A549 (cell line): ENCODE measurements at regions not wholly inside any gene's neighbourhood (a gene's known extent, or its start where the extent isn't known, plus 50 kb on each side); places are given as distances from the start of the nearest gene placed in this dataset.

Source experiments
- ATAC-seq, 2 experiments: fragments of 200-7000 bp in 1 of 2; fragments of >200 bp in 1 of 2; cut with Nextera tagmentation in 1 of 2; cut with Tn5 transposase in 1 of 2; 3 replicates each; pipeline versions ENCODE4 v1.8.0 to v1.9.1; 2018 to 2020; ENCODE audit warnings: mild to moderate bottlenecking in 1 of 2, moderate library complexity in 1 of 2
- CTCF ChIA-PET: fragments of 300-600 bp; sonication (Branson Sonifier 250); formaldehyde crosslinking; extraction: SDS; loops from one replicate; lab custom pipeline; 2021; ENCODE audit warnings: antibody characterized with exemption, inconsistent platforms; lab: Yijun Ruan, JAX
- POLR2A ChIA-PET: fragments of 350-600 bp; formaldehyde crosslinking; extraction: SDS; loops from one replicate; lab custom pipeline; 2021; ENCODE audit warnings: antibody characterized with exemption, inconsistent platforms; lab: Yijun Ruan, JAX
- DNase-seq, 2 experiments: peaks; one replicate each; pipeline versions ENCODE4 v3.0.0 to v3.0.0-alpha.2; 2011 to 2016; ENCODE audit warnings: low read depth in 1 of 2, low spot score in 1 of 2
- FAIRE-seq: peaks from 2 replicates; lab custom pipeline; 2011; peaks lifted over from hg19 to GRCh38; lab: Jason Lieb, UNC
- H3K27ac ChIP-seq, 2 experiments: fragments of >200 bp; sonication (Bioruptor Twin); formaldehyde crosslinking; 3 replicates each; pipeline ENCODE4 v1.5.1; 2016 to 2017
- H3K4me1 ChIP-seq: fragments of >200 bp; sonication (Bioruptor Twin); formaldehyde crosslinking; 3 replicates; pipeline ENCODE4 v1.6.1; 2016
- H3K4me2 ChIP-seq: fragments of >200 bp; sonication (Bioruptor Twin); formaldehyde crosslinking; 3 replicates; pipeline ENCODE4 v1.6.1; 2016
- H3K4me3 ChIP-seq: fragments of >200 bp; sonication (Bioruptor Twin); formaldehyde crosslinking; 3 replicates; pipeline ENCODE4 v1.5.1; 2016
- H3K9me3 ChIP-seq: fragments of >200 bp; sonication (Bioruptor Twin); formaldehyde crosslinking; 3 replicates; pipeline ENCODE4 v1.6.1; 2016
- CBX2 ChIP-seq: fragments of 200-600 bp; sonication (generic); IDR thresholded peaks from 2 replicates; pipeline ENCODE4 v1.6.1; 2016; ENCODE audit warnings: low read depth, mild to moderate bottlenecking, borderline replicate concordance
- CBX8 ChIP-seq: fragments of 200-600 bp; sonication (generic); IDR thresholded peaks from 2 replicates; pipeline ENCODE4 v1.6.1; 2016
- CHD4 ChIP-seq: fragments of 200-600 bp; sonication (generic); IDR thresholded peaks from 2 replicates; pipeline ENCODE4 v1.6.1; 2016; ENCODE audit warnings: antibody characterized with exemption, mild to moderate bottlenecking, borderline replicate concordance
- EHF ChIP-seq: fragments of 250-450 bp; sonication (Bioruptor Pico); IDR thresholded peaks from 2 replicates; pipeline ENCODE4 v1.5.0; 2020; ENCODE audit warnings: mild to moderate bottlenecking
- FOSB ChIP-seq: fragments of 250-450 bp; sonication (Bioruptor Pico); IDR thresholded peaks from 2 replicates; pipeline ENCODE4 v1.5.0; 2020; ENCODE audit warnings: mild to moderate bottlenecking, moderate library complexity
- FOSL2 ChIP-seq, 2 experiments: fragments of 450-650 bp in 1 of 2; fragments of >200 bp in 1 of 2; sonication (Bioruptor Twin) in 1 of 2; formaldehyde crosslinking; IDR thresholded peaks; 2 replicates each; pipeline versions ENCODE4 v1.5.0 to v1.6.1; 2016 to 2020; ENCODE audit warnings: mild to moderate bottlenecking in 1 of 2, moderate library complexity in 1 of 2
- GATA3 ChIP-seq: IDR thresholded peaks from 2 replicates; pipeline ENCODE4 v1.6.1; 2012; ENCODE audit warnings: borderline replicate concordance
- HEYL ChIP-seq: fragments of 250-450 bp; sonication (Bioruptor Pico); IDR thresholded peaks from 2 replicates; pipeline ENCODE4 v1.8.0; 2021; ENCODE audit warnings: mild to moderate bottlenecking, moderate library complexity
- HOXB5 ChIP-seq: fragments of 250-450 bp; sonication (Bioruptor Pico); IDR thresholded peaks from 2 replicates; pipeline ENCODE4 v1.5.0; 2020; ENCODE audit warnings: mild to moderate bottlenecking, moderate library complexity
- JUN ChIP-seq, 2 experiments: fragments of >200 bp; sonication (Bioruptor Twin); formaldehyde crosslinking; IDR thresholded peaks; 2 replicates in 1 of 2; 3 replicates in 1 of 2; pipeline ENCODE4 v1.6.1; 2016 to 2017
- JUNB ChIP-seq: fragments of >200 bp; sonication (Bioruptor Twin); formaldehyde crosslinking; IDR thresholded peaks from 2 replicates; pipeline ENCODE4 v1.6.1; 2016
- KDM1A ChIP-seq: fragments of 200-600 bp; sonication (generic); IDR thresholded peaks from 2 replicates; pipeline ENCODE4 v1.6.1; 2016; ENCODE audit warnings: low read depth, mild to moderate bottlenecking
- KDM5A ChIP-seq: fragments of 200-600 bp; sonication (generic); IDR thresholded peaks from 2 replicates; pipeline ENCODE4 v1.6.1; 2016; ENCODE audit warnings: antibody characterized with exemption, mild to moderate bottlenecking
- MAFK ChIP-seq: fragments of 450-650 bp; IDR thresholded peaks from 2 replicates; pipeline ENCODE4 v1.6.1; 2014; ENCODE audit not compliant: partially characterized antibody
- MYC ChIP-seq: IDR thresholded peaks from 2 replicates; pipeline ENCODE4 v1.6.1; 2012; ENCODE audit warnings: mild to moderate bottlenecking, inconsistent platforms, low read length, improper control_type of control experiment, borderline replicate concordance
- NFE2L2 ChIP-seq: fragments of 150-350 bp; conservative IDR thresholded peaks from 2 replicates; pipeline ENCODE4 v1.6.1; 2014; ENCODE audit warnings: low read length
- NR3C1 ChIP-seq: fragments of >200 bp; sonication (Bioruptor Twin); formaldehyde crosslinking; IDR thresholded peaks from 3 replicates; pipeline ENCODE4 v1.6.1; 2017
- POLR2AphosphoS2 ChIP-seq: conservative IDR thresholded peaks from 2 replicates; pipeline ENCODE4 v1.6.1; 2012; ENCODE audit warnings: low read length, improper control_type of control experiment, inconsistent platforms
- RAD21 ChIP-seq, 2 experiments: fragments of >200 bp in 1 of 2; sonication (Bioruptor Twin) in 1 of 2; formaldehyde crosslinking in 1 of 2; IDR thresholded peaks in 1 of 2; conservative IDR thresholded peaks in 1 of 2; 2 replicates in 1 of 2; 3 replicates in 1 of 2; pipeline ENCODE4 v1.6.1; 2012 to 2018; ENCODE audit warnings: inconsistent platforms in 1 of 2
- RCOR1 ChIP-seq: fragments of 150-350 bp; IDR thresholded peaks from 2 replicates; pipeline ENCODE4 v1.6.1; 2014; ENCODE audit warnings: antibody characterized with exemption, low read length, low read depth
- RFX5 ChIP-seq: fragments of 450-650 bp; IDR thresholded peaks from 2 replicates; pipeline ENCODE4 v1.7.1; 2014; ENCODE audit warnings: antibody characterized with exemption, mild to moderate bottlenecking, moderate library complexity
- SREBF2 ChIP-seq: fragments of 450-650 bp; IDR thresholded peaks from 2 replicates; pipeline ENCODE4 v1.6.1; 2014; ENCODE audit warnings: mild to moderate bottlenecking, moderate library complexity
- TFCP2L1 ChIP-seq: fragments of 250-450 bp; sonication (Bioruptor Pico); IDR thresholded peaks from 2 replicates; pipeline ENCODE4 v1.5.0; 2021; ENCODE audit warnings: mild to moderate bottlenecking
- TP53 ChIP-seq: fragments of 250-450 bp; sonication (Bioruptor Pico); IDR thresholded peaks from 2 replicates; pipeline ENCODE4 v1.5.0; 2021; ENCODE audit warnings: mild to moderate bottlenecking, moderate library complexity
- ZC3H11A ChIP-seq: fragments of 450-650 bp; IDR thresholded peaks from 2 replicates; pipeline ENCODE4 v1.6.1; 2014; ENCODE audit warnings: antibody characterized with exemption, mild to moderate bottlenecking
- ZSCAN20 ChIP-seq: fragments of 250-450 bp; sonication (Bioruptor Pico); IDR thresholded peaks from 2 replicates; pipeline ENCODE4 v1.8.0; 2022; ENCODE audit warnings: mild to moderate bottlenecking, moderate library complexity
- WGBS: methylation state at CpG from one replicate; pipeline ENCODE4 v1.1.6; 2017; ENCODE audit errors: missing lambda C conversion rate; 5-methylcytosine and 5-hydroxymethylcytosine counted together
- TF ChIP-seq, protein P1 (sequence below): fragments of 150-350 bp; IDR thresholded peaks from 2 replicates; pipeline ENCODE4 v1.6.1; 2014; ENCODE audit warnings: low read depth, mild to moderate bottlenecking, low read length
- TF ChIP-seq, protein P2 (sequence below): fragments of >200 bp; sonication (Bioruptor Twin); formaldehyde crosslinking; IDR thresholded peaks from 3 replicates; pipeline ENCODE4 v1.6.1; 2016
- TF ChIP-seq, protein P3 (sequence below): IDR thresholded peaks from 2 replicates; pipeline ENCODE4 v1.6.1; 2012
- TF ChIP-seq, protein P4 (sequence below): fragments of 250-450 bp; sonication (Bioruptor Pico); IDR thresholded peaks from 2 replicates; pipeline ENCODE4 v1.5.0; 2021; ENCODE audit warnings: mild to moderate bottlenecking, moderate library complexity, borderline replicate concordance
- TF ChIP-seq, protein P5 (sequence below): fragments of >200 bp; sonication (Bioruptor Twin); formaldehyde crosslinking; IDR thresholded peaks from 3 replicates; pipeline ENCODE4 v1.5.1; 2016

DNA sequence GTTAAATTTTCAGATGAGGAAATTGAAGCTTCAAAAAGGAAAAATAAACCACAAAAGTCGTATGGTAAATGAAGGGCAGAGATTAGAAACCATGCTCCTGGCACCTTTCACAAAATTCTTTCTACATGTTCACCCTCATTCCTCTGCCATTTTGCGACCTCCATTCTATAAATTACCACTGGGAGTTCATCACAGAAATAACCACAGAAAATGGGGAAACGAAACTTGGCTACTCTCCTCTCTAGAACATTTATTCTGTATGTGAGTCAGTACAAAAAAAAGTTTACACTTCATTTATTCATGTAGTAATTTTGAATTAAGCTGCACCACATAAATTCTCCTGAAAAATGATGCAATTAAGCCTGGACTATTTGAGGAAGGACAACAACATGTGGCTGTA, 320.9 kb upstream of the C1orf87 start:
- 1% methylated on average over 3 of the region's 3 CpGs for WGBS
- POLR2A ChIA-PET, result no interaction called here
- DNase-seq (no peak), ATAC-seq (no peak), FAIRE-seq (no peak)
- Histone ChIP-seq H3K9me3 (no peaks in the 10 kb centered on the region), H3K4me1 (no peaks in the 10 kb centered on the region), H3K4me3 (no peak overlapping the region), H3K4me2 (no peak overlapping the region), H3K27ac (no peak overlapping the region)
- TF ChIP-seq, protein P1, sequence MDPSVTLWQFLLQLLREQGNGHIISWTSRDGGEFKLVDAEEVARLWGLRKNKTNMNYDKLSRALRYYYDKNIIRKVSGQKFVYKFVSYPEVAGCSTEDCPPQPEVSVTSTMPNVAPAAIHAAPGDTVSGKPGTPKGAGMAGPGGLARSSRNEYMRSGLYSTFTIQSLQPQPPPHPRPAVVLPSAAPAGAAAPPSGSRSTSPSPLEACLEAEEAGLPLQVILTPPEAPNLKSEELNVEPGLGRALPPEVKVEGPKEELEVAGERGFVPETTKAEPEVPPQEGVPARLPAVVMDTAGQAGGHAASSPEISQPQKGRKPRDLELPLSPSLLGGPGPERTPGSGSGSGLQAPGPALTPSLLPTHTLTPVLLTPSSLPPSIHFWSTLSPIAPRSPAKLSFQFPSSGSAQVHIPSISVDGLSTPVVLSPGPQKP, result no peak
- TF ChIP-seq HEYL, result no peak
- no peak for TF ChIP-seq JUNB
- TF ChIP-seq TFCP2L1 (CRISPR knock-in tag), result no peak
- TF ChIP-seq JUN (IDR thresholded peaks at IDR 0.05), result no peak
- TF ChIP-seq SREBF2, result no peak
- no peak for TF ChIP-seq FOSB (CRISPR knock-in tag)
- no peak for TF ChIP-seq MYC
- TF ChIP-seq NR3C1, result no peak
- no peak for TF ChIP-seq CBX8
- TF ChIP-seq, protein P2, sequence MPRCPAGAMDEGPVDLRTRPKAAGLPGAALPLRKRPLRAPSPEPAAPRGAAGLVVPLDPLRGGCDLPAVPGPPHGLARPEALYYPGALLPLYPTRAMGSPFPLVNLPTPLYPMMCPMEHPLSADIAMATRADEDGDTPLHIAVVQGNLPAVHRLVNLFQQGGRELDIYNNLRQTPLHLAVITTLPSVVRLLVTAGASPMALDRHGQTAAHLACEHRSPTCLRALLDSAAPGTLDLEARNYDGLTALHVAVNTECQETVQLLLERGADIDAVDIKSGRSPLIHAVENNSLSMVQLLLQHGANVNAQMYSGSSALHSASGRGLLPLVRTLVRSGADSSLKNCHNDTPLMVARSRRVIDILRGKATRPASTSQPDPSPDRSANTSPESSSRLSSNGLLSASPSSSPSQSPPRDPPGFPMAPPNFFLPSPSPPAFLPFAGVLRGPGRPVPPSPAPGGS, result no peak
- TF ChIP-seq, protein P3, sequence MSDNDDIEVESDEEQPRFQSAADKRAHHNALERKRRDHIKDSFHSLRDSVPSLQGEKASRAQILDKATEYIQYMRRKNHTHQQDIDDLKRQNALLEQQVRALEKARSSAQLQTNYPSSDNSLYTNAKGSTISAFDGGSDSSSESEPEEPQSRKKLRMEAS, result no peak
- TF ChIP-seq RAD21 (conservative IDR thresholded peaks at IDR 0.05 in 1 of 2, IDR thresholded peaks at IDR 0.05 in 1 of 2), result no peak
- no peak for TF ChIP-seq KDM1A
- no peak for TF ChIP-seq TP53 (CRISPR knock-in tag)
- TF ChIP-seq MAFK, result no peak
- CTCF ChIA-PET, result no interaction called here

DNA sequence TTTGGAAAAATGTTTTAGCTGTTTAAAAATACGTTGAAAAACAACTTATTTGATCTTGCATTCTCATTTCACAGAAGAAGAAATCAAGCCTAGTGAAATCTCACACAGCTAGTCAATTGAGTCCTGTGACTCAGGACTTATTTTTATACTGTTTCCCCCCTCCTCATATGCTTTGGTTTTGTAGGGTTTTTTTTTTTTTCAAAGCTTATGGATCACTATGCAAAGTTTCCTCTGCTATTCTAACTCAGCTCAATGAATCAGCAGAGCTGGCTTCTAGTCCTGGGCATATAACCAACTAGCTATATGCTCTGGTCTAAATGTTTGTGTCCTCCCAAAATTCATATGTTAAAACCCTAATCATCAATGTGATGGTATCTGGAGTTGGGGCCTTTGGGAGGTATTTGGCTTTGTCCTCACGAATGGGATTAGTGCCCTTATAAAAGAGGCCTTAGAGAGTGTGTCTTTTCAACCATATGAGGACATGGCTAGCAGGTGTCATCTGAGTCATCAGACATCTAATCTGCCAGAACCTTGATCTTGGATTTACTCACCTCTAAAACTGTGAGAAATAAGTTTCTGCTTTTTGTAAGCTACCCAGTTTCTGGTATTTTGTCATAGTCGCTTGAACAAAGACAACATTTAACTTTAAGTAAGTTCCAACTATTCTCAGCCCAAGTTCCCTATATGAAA, 317.2 kb upstream of the C1orf87 start:
- Histone ChIP-seq H3K27ac (no peak overlapping the region), H3K4me2 (no peak overlapping the region), H3K9me3 (no peaks in the 10 kb centered on the region), H3K4me3 (no peak overlapping the region), H3K4me1 (no peaks in the 10 kb centered on the region)
- TF ChIP-seq ZC3H11A (no peak), KDM5A (no peak), NR3C1 (no peak), RFX5 (no peak), CHD4 (no peak), JUN (IDR thresholded peaks at IDR 0.05) (no peak), GATA3 (no peak), EHF (CRISPR knock-in tag) (no peak), NFE2L2 (no peak), SREBF2 (no peak), JUNB (no peak), ZSCAN20 (CRISPR knock-in tag) (no peak), CBX2 (no peak), RCOR1 (no peak), FOSL2 (IDR thresholded peaks at IDR 0.05) (no peak), FOSL2 (CRISPR knock-in tag; IDR thresholded peaks at IDR 0.05) (no peak), TP53 (CRISPR knock-in tag) (no peak), HOXB5 (CRISPR knock-in tag) (no peak), POLR2AphosphoS2 (no peak)
- TF ChIP-seq, protein P4, sequence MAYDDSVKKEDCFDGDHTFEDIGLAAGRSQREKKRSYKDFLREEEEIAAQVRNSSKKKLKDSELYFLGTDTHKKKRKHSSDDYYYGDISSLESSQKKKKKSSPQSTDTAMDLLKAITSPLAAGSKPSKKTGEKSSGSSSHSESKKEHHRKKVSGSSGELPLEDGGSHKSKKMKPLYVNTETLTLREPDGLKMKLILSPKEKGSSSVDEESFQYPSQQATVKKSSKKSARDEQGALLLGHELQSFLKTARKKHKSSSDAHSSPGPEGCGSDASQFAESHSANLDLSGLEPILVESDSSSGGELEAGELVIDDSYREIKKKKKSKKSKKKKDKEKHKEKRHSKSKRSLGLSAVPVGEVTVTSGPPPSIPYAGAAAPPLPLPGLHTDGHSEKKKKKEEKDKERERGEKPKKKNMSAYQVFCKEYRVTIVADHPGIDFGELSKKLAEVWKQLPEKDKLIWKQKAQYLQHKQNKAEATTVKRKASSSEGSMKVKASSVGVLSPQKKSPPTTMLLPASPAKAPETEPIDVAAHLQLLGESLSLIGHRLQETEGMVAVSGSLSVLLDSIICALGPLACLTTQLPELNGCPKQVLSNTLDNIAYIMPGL (CRISPR knock-in tag), result no peak
- TF ChIP-seq, protein P5, sequence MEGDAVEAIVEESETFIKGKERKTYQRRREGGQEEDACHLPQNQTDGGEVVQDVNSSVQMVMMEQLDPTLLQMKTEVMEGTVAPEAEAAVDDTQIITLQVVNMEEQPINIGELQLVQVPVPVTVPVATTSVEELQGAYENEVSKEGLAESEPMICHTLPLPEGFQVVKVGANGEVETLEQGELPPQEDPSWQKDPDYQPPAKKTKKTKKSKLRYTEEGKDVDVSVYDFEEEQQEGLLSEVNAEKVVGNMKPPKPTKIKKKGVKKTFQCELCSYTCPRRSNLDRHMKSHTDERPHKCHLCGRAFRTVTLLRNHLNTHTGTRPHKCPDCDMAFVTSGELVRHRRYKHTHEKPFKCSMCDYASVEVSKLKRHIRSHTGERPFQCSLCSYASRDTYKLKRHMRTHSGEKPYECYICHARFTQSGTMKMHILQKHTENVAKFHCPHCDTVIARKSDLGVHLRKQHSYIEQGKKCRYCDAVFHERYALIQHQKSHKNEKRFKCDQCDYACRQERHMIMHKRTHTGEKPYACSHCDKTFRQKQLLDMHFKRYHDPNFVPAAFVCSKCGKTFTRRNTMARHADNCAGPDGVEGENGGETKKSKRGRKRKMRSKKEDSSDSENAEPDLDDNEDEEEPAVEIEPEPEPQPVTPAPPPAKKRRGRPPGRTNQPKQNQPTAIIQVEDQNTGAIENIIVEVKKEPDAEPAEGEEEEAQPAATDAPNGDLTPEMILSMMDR, result no peak
- DNase-seq (no peak), FAIRE-seq (no peak), ATAC-seq (no peak)
- CTCF ChIA-PET, result interaction anchor here (0.6 kb wide), 1 partner anchor 286 kb away, joined by 3 read pairs; no protein-coding TSS in a partner anchor
- POLR2A ChIA-PET, result no interaction called here
- WGBS, result 0% methylated on average over 3 of the region's 3 CpGs
